Neuron (in vitro differentiated cells): ENCODE measurements at regions not wholly inside any gene's neighbourhood (a gene's known extent, or its start where the extent isn't known, plus 50 kb on each side); places are given as distances from the start of the nearest gene placed in this dataset.

ENCODE experiments used
- H2AFZ ChIP-seq: one replicate; pipeline ENCODE4 v1.6.1; 2013; ENCODE audit warnings: low read depth, mild to moderate bottlenecking, inconsistent platforms, low read length, moderate library complexity
- H3K27me3 ChIP-seq: one replicate; pipeline ENCODE4 v1.6.1; 2013; ENCODE audit warnings: low read length; ENCODE audit not compliant: insufficient read depth
- H3K36me3 ChIP-seq: one replicate; pipeline ENCODE4 v1.6.1; 2013; ENCODE audit warnings: low read length; ENCODE audit not compliant: insufficient read depth
- H3K4me1 ChIP-seq: one replicate; pipeline ENCODE4 v1.6.1; 2013; ENCODE audit warnings: low read length; ENCODE audit not compliant: insufficient read depth
- H3K4me3 ChIP-seq: 2 replicates; pipeline ENCODE4 v1.5.1; 2013; ENCODE audit warnings: mild to moderate bottlenecking, low read length, moderate library complexity
- H3K9me3 ChIP-seq: one replicate; pipeline ENCODE4 v1.6.1; 2013; ENCODE audit warnings: low read length

DNA sequence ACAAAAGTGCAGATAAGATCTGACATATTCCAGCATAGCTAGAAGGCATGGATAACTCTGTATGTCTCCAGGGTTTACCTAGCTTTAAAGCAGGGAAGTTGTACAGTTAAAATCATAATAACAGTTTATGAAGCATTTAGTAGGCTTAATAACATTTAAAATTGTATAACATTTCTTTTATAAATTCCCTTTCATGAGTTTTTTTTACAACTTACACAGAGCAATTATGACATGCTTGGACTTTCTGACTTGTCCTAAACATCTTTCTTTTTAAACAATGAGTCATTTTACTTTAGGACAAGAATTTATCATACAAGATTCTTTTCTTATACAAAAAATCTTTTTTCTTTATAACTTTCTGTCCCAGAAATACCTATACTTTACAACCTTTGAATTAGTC lies 408.5 kb upstream of the NEGR1 start:
- Histone ChIP-seq H3K4me1 (no peaks in the 10 kb centered on the region), H3K36me3 (no peaks in the 10 kb centered on the region), H2AFZ (no peak overlapping the region), H3K27me3 (no peaks in the 10 kb centered on the region), H3K4me3 (no peak overlapping the region), H3K9me3 (peaks cover 5% of the 10 kb centered on the region)

GRCh38 chr1:72678683-72679082 lies 396.3 kb upstream of the NEGR1 start:
- Histone ChIP-seq H3K4me1 (no peaks in the 10 kb centered on the region), H3K9me3 (no peaks in the 10 kb centered on the region), H3K27me3 (no peaks in the 10 kb centered on the region), H2AFZ (peak overlapping the region; percentile 28), H3K36me3 (no peaks in the 10 kb centered on the region), H3K4me3 (no peak overlapping the region)

GRCh38 chr1:72670902-72671301 lies 388.6 kb upstream of the NEGR1 start:
- Histone ChIP-seq H3K4me1 (no peaks in the 10 kb centered on the region), H3K9me3 (no peaks in the 10 kb centered on the region), H3K27me3 (no peaks in the 10 kb centered on the region), H2AFZ (no peak overlapping the region), H3K4me3 (no peak overlapping the region), H3K36me3 (no peaks in the 10 kb centered on the region)

DNA sequence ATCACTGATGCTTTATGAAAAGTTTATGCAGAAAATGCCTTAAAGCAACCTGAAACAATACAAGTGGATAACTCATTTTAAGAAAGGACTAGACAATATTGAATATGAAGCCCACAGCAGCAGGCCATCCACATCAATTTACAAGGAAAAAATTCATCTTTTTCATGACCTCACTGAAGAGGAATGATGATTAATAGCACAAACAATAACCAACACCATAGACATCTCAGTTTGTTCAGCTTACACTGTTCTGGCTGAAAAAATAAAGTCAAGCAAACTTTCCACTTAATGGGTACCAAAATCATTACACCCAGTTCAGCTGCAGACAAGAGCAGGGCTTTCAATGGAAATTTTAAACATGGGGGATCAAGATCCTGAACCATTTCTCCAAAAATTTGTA lies 380.6 kb upstream of the NEGR1 start:
- no peak overlapping the region for H2AFZ ChIP-seq
- H3K4me1 ChIP-seq: no peaks in the 10 kb centered on the region

GRCh38 chr1:72650843-72651435 lies 368.6 kb upstream of the NEGR1 start:
- Histone ChIP-seq H2AFZ (no peak overlapping the region), H3K4me1 (no peaks in the 10 kb centered on the region), H3K27me3 (no peaks in the 10 kb centered on the region), H3K9me3 (no peaks in the 10 kb centered on the region), H3K4me3 (no peak overlapping the region), H3K36me3 (no peaks in the 10 kb centered on the region)

More for the DNA sequence above, 380.6 kb upstream of the NEGR1 start:
- H3K36me3 ChIP-seq: no peaks in the 10 kb centered on the region
- H3K27me3 ChIP-seq: no peaks in the 10 kb centered on the region
- H3K9me3 ChIP-seq: no peaks in the 10 kb centered on the region
- H3K4me3 ChIP-seq: no peak overlapping the region

DNA sequence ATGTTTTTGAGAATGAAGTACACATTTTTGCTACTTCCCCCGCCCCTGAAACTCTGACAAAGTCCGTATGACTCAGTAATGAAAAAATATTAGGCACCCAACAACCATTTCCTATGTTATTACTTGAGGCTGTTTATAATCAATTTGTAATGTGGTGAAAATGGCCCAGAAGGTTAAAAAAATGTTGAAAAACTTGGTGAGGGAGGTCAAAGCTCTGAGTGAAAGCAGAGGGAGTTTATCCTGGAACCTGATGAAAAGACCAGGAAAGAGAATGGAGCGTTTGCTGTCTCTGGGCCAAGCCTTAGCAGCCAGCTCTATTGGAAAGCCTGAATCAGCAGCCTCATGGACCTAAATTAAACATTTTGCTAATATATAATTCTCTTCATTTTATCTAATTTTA lies 367.7 kb upstream of the NEGR1 start:
- Histone ChIP-seq H3K9me3 (no peaks in the 10 kb centered on the region), H3K36me3 (no peaks in the 10 kb centered on the region)

DNA sequence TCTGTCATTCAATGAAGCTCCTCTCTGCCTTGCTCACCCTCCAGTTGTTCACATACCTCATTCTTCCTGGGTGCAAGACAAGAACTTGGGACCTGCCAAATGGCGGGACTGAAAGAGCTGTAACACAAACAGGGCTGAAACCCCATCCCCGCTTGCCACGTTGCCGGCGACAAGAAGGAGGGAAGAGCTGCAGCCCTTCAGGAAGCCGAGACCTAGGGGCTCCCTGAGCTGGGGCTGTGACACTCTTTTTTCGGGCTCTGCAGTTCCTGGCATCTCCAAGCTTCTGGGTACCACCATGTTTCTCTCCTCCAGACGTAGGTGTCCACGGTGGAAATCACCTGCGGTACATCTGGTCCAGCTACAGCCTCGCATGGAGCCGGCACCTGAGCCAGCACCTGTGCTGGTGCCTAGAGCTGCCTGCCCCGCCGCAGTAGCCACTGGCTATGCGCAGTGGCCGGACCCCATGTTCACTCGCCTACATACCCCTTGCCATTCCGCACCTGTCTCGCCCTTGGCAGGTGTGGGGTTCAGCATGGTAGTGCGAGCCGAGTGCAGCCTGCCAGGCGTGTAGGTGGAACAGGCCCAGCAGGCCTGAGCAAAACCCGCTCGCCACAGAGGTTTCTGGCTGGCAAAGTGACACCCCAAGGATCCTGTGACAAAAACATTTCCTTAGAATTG lies 367.0 kb upstream of the NEGR1 start:
- Histone ChIP-seq H3K4me3 (no peak overlapping the region), H3K4me1 (no peaks in the 10 kb centered on the region), H3K9me3 (no peaks in the 10 kb centered on the region), H2AFZ (no peak overlapping the region), H3K36me3 (no peaks in the 10 kb centered on the region), H3K27me3 (no peaks in the 10 kb centered on the region)

More for the DNA sequence above, 367.7 kb upstream of the NEGR1 start:
- Histone ChIP-seq H3K4me3 (no peak overlapping the region), H3K4me1 (no peaks in the 10 kb centered on the region), H3K27me3 (no peaks in the 10 kb centered on the region), H2AFZ (no peak overlapping the region)

DNA sequence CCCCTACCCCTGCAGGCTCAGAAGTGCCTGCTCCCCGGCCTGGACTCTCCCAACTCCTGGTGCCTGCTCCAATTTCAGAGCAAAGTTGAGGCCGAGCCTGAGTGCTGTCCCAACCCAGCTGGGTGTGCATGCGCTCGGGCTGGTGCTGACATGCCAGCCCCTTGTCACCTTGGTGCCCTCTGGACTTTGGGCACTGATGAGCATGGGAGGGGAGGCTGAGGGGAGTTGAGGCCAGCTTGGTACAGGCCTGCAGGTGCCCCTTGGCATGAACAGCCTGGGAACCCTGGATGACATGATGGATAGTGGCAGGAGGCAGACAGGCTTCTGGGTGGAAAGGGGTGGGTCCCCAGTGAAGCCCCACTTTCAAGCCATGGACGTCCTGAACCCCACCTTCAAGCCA lies 366.1 kb upstream of the NEGR1 start:
- Histone ChIP-seq H2AFZ (no peak overlapping the region), H3K9me3 (no peaks in the 10 kb centered on the region), H3K4me1 (no peaks in the 10 kb centered on the region), H3K36me3 (no peaks in the 10 kb centered on the region), H3K4me3 (no peak overlapping the region), H3K27me3 (no peaks in the 10 kb centered on the region)

- Histone ChIP-seq H2AFZ (no peak overlapping the region), H3K4me1 (peaks cover 1% of the 10 kb centered on the region), H3K36me3 (no peaks in the 10 kb centered on the region)
Measured at GRCh38 chr1:72643142-72643541, 360.8 kb upstream of the NEGR1 start.

GRCh38 chr1:72637593-72637992 lies 355.3 kb upstream of the NEGR1 start:
- Histone ChIP-seq H3K27me3 (no peaks in the 10 kb centered on the region), H3K4me3 (no peak overlapping the region), H2AFZ (peak overlapping the region; percentile 48), H3K36me3 (no peaks in the 10 kb centered on the region), H3K4me1 (peaks cover 12% of the 10 kb centered on the region), H3K9me3 (no peaks in the 10 kb centered on the region)

More at GRCh38 chr1:72643142-72643541, 360.8 kb upstream of the NEGR1 start:
- Histone ChIP-seq H3K27me3 (no peaks in the 10 kb centered on the region), H3K4me3 (no peak overlapping the region), H3K9me3 (no peaks in the 10 kb centered on the region)

DNA sequence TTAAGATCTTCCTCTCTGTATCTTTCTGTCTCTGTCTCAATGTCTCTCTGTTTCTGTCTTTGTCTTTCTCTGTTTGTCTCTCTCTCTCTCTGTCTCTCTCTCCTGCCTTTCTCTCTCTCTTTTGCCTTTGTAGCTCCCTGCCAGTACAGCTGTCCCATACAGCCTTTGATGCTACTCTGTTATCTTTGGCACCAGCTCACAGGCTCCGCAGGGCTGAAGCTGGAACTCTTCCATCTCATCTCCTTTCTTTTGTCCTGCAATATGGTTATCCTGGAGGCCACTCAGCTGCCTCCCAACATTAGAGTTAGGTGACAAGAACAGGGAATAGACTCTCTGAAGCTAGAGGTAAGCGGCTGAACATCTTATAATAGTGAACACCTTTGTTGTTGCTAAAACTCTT lies 354.3 kb upstream of the NEGR1 start:
- no peak overlapping the region for H3K4me3 ChIP-seq
- H3K9me3 ChIP-seq: no peaks in the 10 kb centered on the region
- no peak overlapping the region for H2AFZ ChIP-seq
- H3K36me3 ChIP-seq: no peaks in the 10 kb centered on the region
- H3K27me3 ChIP-seq: no peaks in the 10 kb centered on the region
- peaks cover 12% of the 10 kb centered on the region for H3K4me1 ChIP-seq

DNA sequence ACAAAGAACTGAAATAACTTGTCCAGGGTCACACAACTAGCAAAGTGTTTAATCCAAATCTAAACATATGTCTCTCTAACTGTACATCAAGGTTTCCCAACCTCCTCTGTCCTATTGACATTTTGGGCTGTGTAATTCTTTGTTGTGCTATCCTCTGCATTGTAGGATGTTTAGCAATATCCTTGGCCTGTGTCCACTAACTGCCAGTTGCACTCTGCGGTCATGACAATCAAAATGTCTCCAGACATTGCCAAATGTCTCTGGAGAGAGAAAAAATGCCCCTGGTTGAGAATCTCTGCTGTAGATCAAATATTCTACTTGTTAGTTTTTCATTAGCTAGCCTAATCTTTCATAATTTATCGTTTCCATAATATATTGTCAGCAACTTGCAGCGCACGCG lies 353.4 kb upstream of the NEGR1 start:
- H3K9me3 ChIP-seq: no peaks in the 10 kb centered on the region
- H2AFZ ChIP-seq: no peak overlapping the region
- H3K4me3 ChIP-seq: no peak overlapping the region
- H3K27me3 ChIP-seq: no peaks in the 10 kb centered on the region
- peaks cover 12% of the 10 kb centered on the region for H3K4me1 ChIP-seq
- H3K36me3 ChIP-seq: no peaks in the 10 kb centered on the region

- H2AFZ ChIP-seq: no peak overlapping the region
- peaks cover 12% of the 10 kb centered on the region for H3K4me1 ChIP-seq
- H3K36me3 ChIP-seq: no peaks in the 10 kb centered on the region
- H3K4me3 ChIP-seq: no peak overlapping the region
- H3K27me3 ChIP-seq: no peaks in the 10 kb centered on the region
- H3K9me3 ChIP-seq: no peaks in the 10 kb centered on the region
Measured at GRCh38 chr1:72634946-72635345, 352.6 kb upstream of the NEGR1 start.

DNA sequence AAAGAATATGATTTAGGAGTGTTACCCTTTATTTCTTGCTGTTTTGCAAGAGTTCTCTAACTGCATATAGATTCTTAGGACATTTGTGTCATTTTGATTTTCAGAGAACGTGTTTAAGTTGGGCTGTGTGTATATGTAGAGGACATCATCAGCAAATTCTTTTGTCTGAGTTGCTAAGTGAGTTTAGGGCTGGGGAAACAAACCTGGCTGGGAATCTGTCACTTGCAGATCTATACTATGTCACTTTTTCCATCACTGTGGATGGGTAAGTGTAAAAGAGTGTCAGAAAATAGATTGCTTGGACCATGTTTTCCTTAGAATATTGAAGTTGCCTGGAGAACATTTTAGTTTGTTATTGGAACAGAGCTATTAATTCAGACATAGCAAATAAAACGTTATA lies 349.1 kb upstream of the NEGR1 start:
- H3K4me3 ChIP-seq: no peak overlapping the region
- no peaks in the 10 kb centered on the region for H3K36me3 ChIP-seq
- H3K9me3 ChIP-seq: no peaks in the 10 kb centered on the region
- H3K27me3 ChIP-seq: no peaks in the 10 kb centered on the region
- H2AFZ ChIP-seq: no peak overlapping the region
- no peaks in the 10 kb centered on the region for H3K4me1 ChIP-seq
